HL-60 (cell line): ENCODE measurements at regions not wholly inside any gene's neighbourhood (a gene's known extent, or its start where the extent isn't known, plus 50 kb on each side); places are given as distances from the start of the nearest gene placed in this dataset.

Experiments used
- CTCF ChIP-seq: IDR thresholded peaks from one replicate; pipeline ENCODE4 v1.5.1; 2011; ENCODE audit warnings: low read length, control low read depth, inconsistent platforms; ENCODE audit not compliant: insufficient read depth
- TF ChIP-seq, protein P1 (sequence below): IDR thresholded peaks from 2 replicates; pipeline ENCODE4 v1.6.1; 2012; ENCODE audit warnings: low read depth; ENCODE audit not compliant: insufficient replicate concordance

GRCh38 chr14:49396801-49397200 lies 189.4 kb downstream of the RPS29 start:
- no peak for TF ChIP-seq CTCF
- TF ChIP-seq, protein P1, sequence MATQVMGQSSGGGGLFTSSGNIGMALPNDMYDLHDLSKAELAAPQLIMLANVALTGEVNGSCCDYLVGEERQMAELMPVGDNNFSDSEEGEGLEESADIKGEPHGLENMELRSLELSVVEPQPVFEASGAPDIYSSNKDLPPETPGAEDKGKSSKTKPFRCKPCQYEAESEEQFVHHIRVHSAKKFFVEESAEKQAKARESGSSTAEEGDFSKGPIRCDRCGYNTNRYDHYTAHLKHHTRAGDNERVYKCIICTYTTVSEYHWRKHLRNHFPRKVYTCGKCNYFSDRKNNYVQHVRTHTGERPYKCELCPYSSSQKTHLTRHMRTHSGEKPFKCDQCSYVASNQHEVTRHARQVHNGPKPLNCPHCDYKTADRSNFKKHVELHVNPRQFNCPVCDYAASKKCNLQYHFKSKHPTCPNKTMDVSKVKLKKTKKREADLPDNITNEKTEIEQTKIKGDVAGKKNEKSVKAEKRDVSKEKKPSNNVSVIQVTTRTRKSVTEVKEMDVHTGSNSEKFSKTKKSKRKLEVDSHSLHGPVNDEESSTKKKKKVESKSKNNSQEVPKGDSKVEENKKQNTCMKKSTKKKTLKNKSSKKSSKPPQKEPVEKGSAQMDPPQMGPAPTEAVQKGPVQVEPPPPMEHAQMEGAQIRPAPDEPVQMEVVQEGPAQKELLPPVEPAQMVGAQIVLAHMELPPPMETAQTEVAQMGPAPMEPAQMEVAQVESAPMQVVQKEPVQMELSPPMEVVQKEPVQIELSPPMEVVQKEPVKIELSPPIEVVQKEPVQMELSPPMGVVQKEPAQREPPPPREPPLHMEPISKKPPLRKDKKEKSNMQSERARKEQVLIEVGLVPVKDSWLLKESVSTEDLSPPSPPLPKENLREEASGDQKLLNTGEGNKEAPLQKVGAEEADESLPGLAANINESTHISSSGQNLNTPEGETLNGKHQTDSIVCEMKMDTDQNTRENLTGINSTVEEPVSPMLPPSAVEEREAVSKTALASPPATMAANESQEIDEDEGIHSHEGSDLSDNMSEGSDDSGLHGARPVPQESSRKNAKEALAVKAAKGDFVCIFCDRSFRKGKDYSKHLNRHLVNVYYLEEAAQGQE = no peak
